Heart left ventricle (tissue), 13 donors: ENCODE measurements at regions not wholly inside any gene's neighbourhood (a gene's known extent, or its start where the extent isn't known, plus 50 kb on each side); places are given as distances from the start of the nearest gene placed in this dataset.

Experiments
- POLR2A ChIP-seq, 2 donors: fragments of 450-650 bp; IDR thresholded peaks; one replicate each; pipeline ENCODE4 v1.6.1; 2017; ENCODE audit warnings: antibody characterized with exemption in 2 of 2, mild to moderate bottlenecking in 2 of 2, moderate library complexity in 2 of 2
- TF ChIP-seq, protein P1 (sequence below), 12 donors: fragments of 200-600 bp; sonication (generic) in 4 of 12; IDR thresholded peaks; one replicate each; pipeline versions ENCODE4 v1.5.0 to v1.8.0; 2018 to 2022; ENCODE audit warnings: antibody characterized with exemption in 12 of 12, mild to moderate bottlenecking in 5 of 12
- donor health status: ischemic (EF 13 %, LVEDD 7.1; RV severe dilation, severe dysfunction).
- donor health status: DM: no; HTN: yes; CAD: no.
- donor health status: DM: no; HTN: no; CAD: no.
- donor health status: ischemic (EF 25% LVEDD 6.9; RV normal size, moderate dysfunction).
- donor health status: ischemic (EF 25% LVEDD 5.7; RV mildly dilated, moderate dysfunction).
- donor health status: ischemic (EF 35%, LVEDD 5.7; RV mildly dilated, moderate dysfunction).
- donor health status: nonischemic (EF 11% LVEDD 7.7; RV severe dilation, severe dysfunction).
- donor health status: DM: yes; HTN: yes; CAD: no.
- donor health status: PGD.
- donor health status: ischemic (EF 29% LVEDD 5.4; RV normal size, mild dysfunction).
- donor health status: nonischemic (EF 23%, LVEDD 6.1; RV moderate dilation, normal function).

DNA sequence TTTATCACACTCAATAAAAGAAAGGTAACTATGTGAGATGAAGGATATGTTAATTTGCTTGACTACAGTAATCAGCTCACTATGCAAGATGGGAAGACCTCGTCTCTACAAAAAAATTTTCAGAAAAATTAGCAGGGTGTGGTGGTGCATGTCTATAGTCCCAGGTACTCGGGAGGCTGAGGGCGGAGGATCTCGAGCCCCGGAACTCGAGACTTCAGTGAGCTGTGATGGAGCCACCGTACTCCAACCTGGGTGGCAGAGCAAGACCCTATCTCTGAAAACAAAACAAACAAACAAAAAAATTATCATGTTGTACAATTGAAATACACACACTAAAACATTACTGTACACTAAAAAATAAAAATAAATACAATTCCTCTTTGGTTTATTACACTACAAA, 376.7 kb upstream of the KLHL1 start:
- TF ChIP-seq, protein P1, sequence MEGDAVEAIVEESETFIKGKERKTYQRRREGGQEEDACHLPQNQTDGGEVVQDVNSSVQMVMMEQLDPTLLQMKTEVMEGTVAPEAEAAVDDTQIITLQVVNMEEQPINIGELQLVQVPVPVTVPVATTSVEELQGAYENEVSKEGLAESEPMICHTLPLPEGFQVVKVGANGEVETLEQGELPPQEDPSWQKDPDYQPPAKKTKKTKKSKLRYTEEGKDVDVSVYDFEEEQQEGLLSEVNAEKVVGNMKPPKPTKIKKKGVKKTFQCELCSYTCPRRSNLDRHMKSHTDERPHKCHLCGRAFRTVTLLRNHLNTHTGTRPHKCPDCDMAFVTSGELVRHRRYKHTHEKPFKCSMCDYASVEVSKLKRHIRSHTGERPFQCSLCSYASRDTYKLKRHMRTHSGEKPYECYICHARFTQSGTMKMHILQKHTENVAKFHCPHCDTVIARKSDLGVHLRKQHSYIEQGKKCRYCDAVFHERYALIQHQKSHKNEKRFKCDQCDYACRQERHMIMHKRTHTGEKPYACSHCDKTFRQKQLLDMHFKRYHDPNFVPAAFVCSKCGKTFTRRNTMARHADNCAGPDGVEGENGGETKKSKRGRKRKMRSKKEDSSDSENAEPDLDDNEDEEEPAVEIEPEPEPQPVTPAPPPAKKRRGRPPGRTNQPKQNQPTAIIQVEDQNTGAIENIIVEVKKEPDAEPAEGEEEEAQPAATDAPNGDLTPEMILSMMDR (IDR thresholded peaks at IDR 0.05), result no peak
- no peak for TF ChIP-seq POLR2A (IDR thresholded peaks at IDR 0.05)
